ENCODE measurements at regions not wholly inside any gene's neighbourhood (a gene's known extent, or its start where the extent isn't known, plus 50 kb on each side); places are given as distances from the start of the nearest gene placed in this dataset.

DNA sequence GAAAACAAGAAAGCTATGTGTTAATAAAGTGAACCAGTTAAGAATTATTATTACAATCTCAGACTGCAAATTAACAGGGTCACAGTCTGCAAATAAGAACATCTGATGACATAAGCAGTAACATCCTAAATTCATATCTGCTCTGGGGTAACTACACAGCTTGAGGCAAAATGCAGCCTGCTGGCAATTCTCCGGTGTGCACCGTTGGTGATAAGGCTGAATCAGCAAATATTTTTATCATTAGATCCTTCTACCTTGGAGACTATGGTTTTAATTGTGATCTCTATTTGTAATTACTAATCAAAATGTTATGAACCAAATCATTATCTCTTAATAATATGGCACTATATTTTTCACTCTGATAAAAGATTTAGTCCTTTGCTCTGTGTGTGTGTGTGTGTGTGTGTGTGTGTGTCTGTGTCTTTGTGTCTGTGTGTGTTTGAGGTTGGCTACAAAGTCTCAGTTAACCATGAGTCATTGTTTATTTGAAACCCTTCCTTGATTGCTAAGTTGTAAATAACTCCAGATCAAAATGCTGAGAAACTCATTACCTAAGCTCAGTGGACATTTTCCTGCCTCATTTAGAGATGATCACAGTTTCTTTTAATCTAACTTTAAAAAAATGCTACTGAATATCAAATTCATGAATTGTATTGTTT is 442.6 kb downstream of the GXYLT1 start:
- Histone ChIP-seq H3K36me3 (ENCODE audit: insufficient read depth, low read length) (no peaks in the 10 kb centered on the region), H3K4me3 (ENCODE audit: low read length, poor library complexity, severe bottlenecking) (no peak overlapping the region), H2AFZ (ENCODE audit: low read length) (no peak overlapping the region), H3F3A (ENCODE audit: low read depth) (no peaks in the 10 kb centered on the region), H3K9me3 (ENCODE audit: insufficient read depth, low read depth, low read length) (no peaks in the 10 kb centered on the region), H3K79me2 (ENCODE audit: insufficient read depth, low read length) (no peaks in the 10 kb centered on the region), H3K9me2 (replicated peaks; ENCODE audit: low read depth, low read length) (no peaks in the 10 kb centered on the region), H3K9ac (ENCODE audit: low read depth, low read length, poor library complexity, severe bottlenecking) (no peak overlapping the region), H3K4me1 (ENCODE audit: insufficient read depth, low read length, poor library complexity, severe bottlenecking) (no peaks in the 10 kb centered on the region), H3K4me2 (ENCODE audit: low read depth, low read length, poor library complexity, severe bottlenecking) (no peak overlapping the region), H4K20me1 (ENCODE audit: insufficient read depth, low read length, poor library complexity, severe bottlenecking) (no peaks in the 10 kb centered on the region), H3K27me3 (ENCODE audit: insufficient read depth, low read length, poor library complexity, severe bottlenecking) (no peaks in the 10 kb centered on the region)
- TF ChIP-seq, protein P1, sequence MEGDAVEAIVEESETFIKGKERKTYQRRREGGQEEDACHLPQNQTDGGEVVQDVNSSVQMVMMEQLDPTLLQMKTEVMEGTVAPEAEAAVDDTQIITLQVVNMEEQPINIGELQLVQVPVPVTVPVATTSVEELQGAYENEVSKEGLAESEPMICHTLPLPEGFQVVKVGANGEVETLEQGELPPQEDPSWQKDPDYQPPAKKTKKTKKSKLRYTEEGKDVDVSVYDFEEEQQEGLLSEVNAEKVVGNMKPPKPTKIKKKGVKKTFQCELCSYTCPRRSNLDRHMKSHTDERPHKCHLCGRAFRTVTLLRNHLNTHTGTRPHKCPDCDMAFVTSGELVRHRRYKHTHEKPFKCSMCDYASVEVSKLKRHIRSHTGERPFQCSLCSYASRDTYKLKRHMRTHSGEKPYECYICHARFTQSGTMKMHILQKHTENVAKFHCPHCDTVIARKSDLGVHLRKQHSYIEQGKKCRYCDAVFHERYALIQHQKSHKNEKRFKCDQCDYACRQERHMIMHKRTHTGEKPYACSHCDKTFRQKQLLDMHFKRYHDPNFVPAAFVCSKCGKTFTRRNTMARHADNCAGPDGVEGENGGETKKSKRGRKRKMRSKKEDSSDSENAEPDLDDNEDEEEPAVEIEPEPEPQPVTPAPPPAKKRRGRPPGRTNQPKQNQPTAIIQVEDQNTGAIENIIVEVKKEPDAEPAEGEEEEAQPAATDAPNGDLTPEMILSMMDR (conservative IDR thresholded peaks at IDR 0.05; ENCODE audit: low read length), result no peak
- TF ChIP-seq EZH2phosphoT487 (IDR thresholded peaks at IDR 0.05; ENCODE audit: borderline replicate concordance), result no peak

DNA sequence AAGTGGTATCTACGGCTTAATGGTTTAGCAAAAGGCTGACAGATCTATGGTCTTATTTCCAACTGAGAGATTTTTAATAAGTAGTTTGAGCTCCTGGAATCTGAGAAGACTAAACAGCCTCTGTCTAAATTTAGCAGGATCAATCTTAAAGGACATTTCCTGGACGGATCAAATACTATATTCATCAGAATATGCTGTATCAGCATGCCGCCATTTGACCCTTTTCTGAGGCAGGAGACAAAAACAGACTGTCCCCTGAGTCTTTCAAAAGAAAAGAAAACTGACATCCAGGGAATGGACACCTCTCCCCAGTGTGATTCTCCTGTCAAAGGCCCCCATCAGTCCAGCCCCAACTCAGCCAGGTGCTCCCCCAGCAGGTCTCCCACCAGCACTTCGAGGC is 443.7 kb downstream of the GXYLT1 start:
- Histone ChIP-seq H3F3A (ENCODE audit: low read depth) (no peaks in the 10 kb centered on the region), H3K4me3 (ENCODE audit: low read length, poor library complexity, severe bottlenecking) (no peak overlapping the region), H3K27me3 (ENCODE audit: insufficient read depth, low read length, poor library complexity, severe bottlenecking) (no peaks in the 10 kb centered on the region), H4K20me1 (ENCODE audit: insufficient read depth, low read length, poor library complexity, severe bottlenecking) (no peaks in the 10 kb centered on the region), H3K79me2 (ENCODE audit: insufficient read depth, low read length) (no peaks in the 10 kb centered on the region), H3K36me3 (ENCODE audit: insufficient read depth, low read length) (no peaks in the 10 kb centered on the region), H3K4me2 (ENCODE audit: low read depth, low read length, poor library complexity, severe bottlenecking) (no peak overlapping the region), H3K9me2 (replicated peaks; ENCODE audit: low read depth, low read length) (no peaks in the 10 kb centered on the region), H2AFZ (ENCODE audit: low read length) (no peak overlapping the region), H3K9me3 (ENCODE audit: insufficient read depth, low read depth, low read length) (no peaks in the 10 kb centered on the region), H3K4me1 (ENCODE audit: insufficient read depth, low read length, poor library complexity, severe bottlenecking) (no peaks in the 10 kb centered on the region), H3K9ac (ENCODE audit: low read depth, low read length, poor library complexity, severe bottlenecking) (no peak overlapping the region)
- no peak for TF ChIP-seq EZH2phosphoT487 (IDR thresholded peaks at IDR 0.05; ENCODE audit: borderline replicate concordance)
- TF ChIP-seq, protein P1 (conservative IDR thresholded peaks at IDR 0.05; ENCODE audit: low read length), result no peak

DNA sequence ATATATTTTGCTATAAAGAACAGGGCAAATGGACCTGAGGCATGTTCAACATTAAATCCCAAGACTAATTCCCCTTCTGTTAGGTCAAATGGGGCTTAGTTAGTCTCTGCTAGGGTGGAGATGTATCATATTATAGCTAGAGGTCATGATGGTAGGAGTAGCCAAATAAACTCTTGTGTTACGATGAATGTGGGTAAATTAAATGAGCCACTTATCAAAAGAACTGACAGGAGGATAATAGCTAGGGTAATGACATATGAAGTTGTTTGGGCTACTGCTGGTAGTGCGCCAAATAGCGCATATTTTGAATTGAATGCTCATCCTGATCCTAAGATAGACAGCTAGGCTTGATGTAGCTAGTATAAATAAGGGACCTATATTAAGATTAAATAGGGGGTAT is 445.0 kb downstream of the GXYLT1 start:
- H3K79me2 ChIP-seq (ENCODE audit: insufficient read depth, low read length), result no peaks in the 10 kb centered on the region
- H3K27me3 ChIP-seq (ENCODE audit: insufficient read depth, low read length, poor library complexity, severe bottlenecking), result no peaks in the 10 kb centered on the region
- no peaks in the 10 kb centered on the region for H3K9me2 ChIP-seq (replicated peaks; ENCODE audit: low read depth, low read length)
- H3F3A ChIP-seq (ENCODE audit: low read depth), result no peaks in the 10 kb centered on the region
- TF ChIP-seq, protein P1 (conservative IDR thresholded peaks at IDR 0.05; ENCODE audit: low read length), result no peak
- TF ChIP-seq EZH2phosphoT487 (IDR thresholded peaks at IDR 0.05; ENCODE audit: borderline replicate concordance), result no peak
- no peaks in the 10 kb centered on the region for H3K9me3 ChIP-seq (ENCODE audit: insufficient read depth, low read depth, low read length)
- H2AFZ ChIP-seq (ENCODE audit: low read length), result no peak overlapping the region
- no peaks in the 10 kb centered on the region for H4K20me1 ChIP-seq (ENCODE audit: insufficient read depth, low read length, poor library complexity, severe bottlenecking)
- no peaks in the 10 kb centered on the region for H3K4me1 ChIP-seq (ENCODE audit: insufficient read depth, low read length, poor library complexity, severe bottlenecking)
- no peak overlapping the region for H3K9ac ChIP-seq (ENCODE audit: low read depth, low read length, poor library complexity, severe bottlenecking)
- H3K4me2 ChIP-seq (ENCODE audit: low read depth, low read length, poor library complexity, severe bottlenecking), result no peak overlapping the region
- no peaks in the 10 kb centered on the region for H3K36me3 ChIP-seq (ENCODE audit: insufficient read depth, low read length)
- no peak overlapping the region for H3K4me3 ChIP-seq (ENCODE audit: low read length, poor library complexity, severe bottlenecking)

All from Loucy (cell line).